HepG2 (cell line): ENCODE measurements at regions not wholly inside any gene's neighbourhood (a gene's known extent, or its start where the extent isn't known, plus 50 kb on each side); places are given as distances from the start of the nearest gene placed in this dataset.

Source experiments
- ATAC-seq: fragments of 200-7000 bp; cut with Tn5 transposase; 3 replicates; pipeline ENCODE4 v1.9.1; 2020; ENCODE audit warnings: mild to moderate bottlenecking, moderate library complexity
- BruUV-seq: library from RNA; stranded (reverse); fragments of 400-500 nt; replicated peaks from 2 replicates; lab custom pipeline; 2021; lab: Mats Ljungman, UMichigan
- CTCF ChIA-PET: fragments of 300-600 bp; formaldehyde crosslinking; extraction: SDS; loops from one replicate; lab custom pipeline; 2021; ENCODE audit warnings: low total read pairs, inconsistent platforms, low intra/inter-chr PET ratio; lab: Yijun Ruan, JAX
- POLR2A ChIA-PET: fragments of 350-600 bp; sonication (Branson Sonifier 250); formaldehyde crosslinking; loops from one replicate; lab custom pipeline; 2020; ENCODE audit warnings: antibody characterized with exemption, inconsistent platforms; lab: Yijun Ruan, JAX
- DNase-seq: peaks from one replicate; pipeline ENCODE4 v3.0.0-alpha.2; 2015; ENCODE audit warnings: low spot score
- FAIRE-seq: peaks from 3 replicates; lab custom pipeline; 2011; peaks lifted over from hg19 to GRCh38; lab: Jason Lieb, UNC
- H2AFZ ChIP-seq: one replicate; pipeline ENCODE4 v1.6.1; 2011; ENCODE audit warnings: low read length, inconsistent platforms
- H3K27ac ChIP-seq: fragments of 300-600 bp; 3 replicates; pipeline ENCODE4 v1.8.0; 2011; ENCODE audit warnings: mixed run types, mild to moderate bottlenecking, mixed read lengths, low read length, inconsistent platforms; ENCODE audit not compliant: insufficient read depth; ENCODE audit errors: extremely low read length
- H3K27me3 ChIP-seq, 2 experiments: fragments of 200-600 bp in 1 of 2; 2 replicates in 1 of 2; 3 replicates in 1 of 2; pipeline versions ENCODE4 v1.6.0 to v1.8.0; 2011; ENCODE audit warnings: low read length in 2 of 2, mild to moderate bottlenecking in 2 of 2, moderate library complexity in 2 of 2, inconsistent platforms in 1 of 2; ENCODE audit not compliant: insufficient read depth in 2 of 2, control insufficient read depth in 1 of 2
- H3K36me3 ChIP-seq, 2 experiments: fragments of 200-600 bp in 1 of 2; replicated peaks in 1 of 2; 2 replicates in 1 of 2; 3 replicates in 1 of 2; pipeline versions ENCODE4 v1.5.1 to v1.8.0; 2011; ENCODE audit warnings: low read length in 2 of 2, inconsistent platforms in 1 of 2; ENCODE audit not compliant: insufficient read depth in 2 of 2, control insufficient read depth in 1 of 2
- H3K4me1 ChIP-seq: 2 replicates; pipeline ENCODE4 v1.5.1; 2012; ENCODE audit warnings: low read length, inconsistent platforms; ENCODE audit not compliant: insufficient read depth
- H3K4me2 ChIP-seq: 2 replicates; pipeline ENCODE4 v1.6.0; 2011; ENCODE audit warnings: low read depth, low read length, inconsistent platforms
- H3K4me3 ChIP-seq, 3 experiments: fragments of 200-600 bp in 1 of 3; sonication (generic), shearing (Covaris generic) in 1 of 3; replicated peaks in 1 of 3; 2 replicates each; pipeline ENCODE4 v1.5.1; 2011 to 2016; ENCODE audit warnings: low read length in 3 of 3, inconsistent platforms in 2 of 3, low read depth in 2 of 3, mild to moderate bottlenecking in 2 of 3, control low read depth in 1 of 3, mixed read lengths in 1 of 3; ENCODE audit not compliant: insufficient read depth in 1 of 3
- H3K79me2 ChIP-seq: one replicate; pipeline ENCODE4 v1.6.1; 2011; ENCODE audit warnings: low read length, inconsistent platforms; ENCODE audit not compliant: insufficient read depth
- H3K9ac ChIP-seq: 2 replicates; pipeline ENCODE4 v1.6.0; 2011; ENCODE audit warnings: mild to moderate bottlenecking, low read depth, low read length, inconsistent platforms; ENCODE audit not compliant: insufficient read depth
- H3K9me3 ChIP-seq: 2 replicates; pipeline ENCODE4 v1.5.1; 2012; ENCODE audit warnings: mild to moderate bottlenecking, low read length
- H4K20me1 ChIP-seq: 2 replicates; pipeline ENCODE4 v1.6.0; 2011; ENCODE audit warnings: inconsistent platforms, mild to moderate bottlenecking, low read length, moderate library complexity; ENCODE audit not compliant: insufficient read depth
- ASH2L ChIP-seq: fragments of 300-600, 200-600 bp; sonication (generic); IDR thresholded peaks from 2 replicates; pipeline ENCODE4 v1.7.0; 2017; ENCODE audit warnings: low read depth, mild to moderate bottlenecking, moderate library complexity, mixed read lengths, low read length; ENCODE audit not compliant: insufficient read length
- GLI4 ChIP-seq: sonication (generic); formaldehyde crosslinking; IDR thresholded peaks from 2 replicates; pipeline ENCODE4 v1.5.1; 2020; ENCODE audit warnings: missing genetic modification reagents, mild to moderate bottlenecking, moderate library complexity, borderline replicate concordance
- HDAC2 ChIP-seq: sonication (generic); formaldehyde crosslinking; IDR thresholded peaks from 2 replicates; pipeline ENCODE4 v1.4.0; 2020; ENCODE audit warnings: missing genetic modification reagents
- MAFK ChIP-seq, 2 experiments: IDR thresholded peaks in 1 of 2; conservative IDR thresholded peaks in 1 of 2; 2 replicates each; pipeline ENCODE4 v1.6.1; 2011; ENCODE audit warnings: improper control_type of control experiment in 2 of 2, low read length in 2 of 2
- MNT ChIP-seq: fragments of 450-650 bp; IDR thresholded peaks from 2 replicates; pipeline ENCODE4 v1.6.1; 2016
- NR2F2 ChIP-seq: IDR thresholded peaks from 2 replicates; pipeline ENCODE4 v1.6.1; 2012; ENCODE audit warnings: low read depth, inconsistent platforms, borderline replicate concordance
- SALL2 ChIP-seq: sonication (generic); formaldehyde crosslinking; IDR thresholded peaks from 2 replicates; pipeline ENCODE4 v1.8.1; 2023; ENCODE audit warnings: mild to moderate bottlenecking, missing genetic modification reagents, inconsistent platforms
- SPEN ChIP-seq: sonication (generic); formaldehyde crosslinking; IDR thresholded peaks from 2 replicates; pipeline ENCODE4 v1.5.1; 2020; ENCODE audit warnings: low read depth, mild to moderate bottlenecking, missing genetic modification reagents
- SUZ12 ChIP-seq: fragments of 150-350 bp; IDR thresholded peaks from 2 replicates; pipeline ENCODE4 v1.6.1; 2014; ENCODE audit warnings: low read depth, low read length
- ZMYM4 ChIP-seq: sonication (generic); formaldehyde crosslinking; IDR thresholded peaks from 2 replicates; pipeline ENCODE4 v1.8.1; 2023; ENCODE audit warnings: mild to moderate bottlenecking, missing genetic modification reagents
- ZNF329 ChIP-seq: sonication (generic); formaldehyde crosslinking; IDR thresholded peaks from 2 replicates; pipeline ENCODE4 v1.9.0; 2021; ENCODE audit warnings: low read depth, mild to moderate bottlenecking, missing genetic modification reagents
- ZNF564 ChIP-seq: sonication (generic); formaldehyde crosslinking; IDR thresholded peaks from 2 replicates; pipeline ENCODE4 v1.8.1; 2023; ENCODE audit warnings: mild to moderate bottlenecking, missing genetic modification reagents
- ZNF782 ChIP-seq: sonication (generic); formaldehyde crosslinking; IDR thresholded peaks from 2 replicates; pipeline ENCODE4 v1.4.0; 2020; ENCODE audit warnings: missing genetic modification reagents, mild to moderate bottlenecking, borderline replicate concordance
- WGBS: methylation state at CpG from one replicate; pipeline ENCODE4 v1.1.6; 2017; ENCODE audit warnings: low lambda C conversion rate; 5-methylcytosine and 5-hydroxymethylcytosine counted together
- in situ Hi-C: cut with HindIII; loops from 2 replicates; pipeline ENCODE4 v1.10.0; 2017; ENCODE audit warnings: low pct_unique_long_range_greater_than_20kb; ENCODE audit not compliant: extremely low pct_ligation_motif_present
- intact Hi-C: fragments of 100-400 bp; cut with micrococcal nuclease; formaldehyde crosslinking; loops from one replicate; pipeline ENCODE4 v1.10.0; 2022; ENCODE audit not compliant: unreplicated experiment
- TF ChIP-seq, protein P1 (sequence below): sonication (generic); formaldehyde crosslinking; conservative IDR thresholded peaks from 2 replicates; pipeline ENCODE4 v1.8.1; 2023; ENCODE audit warnings: missing genetic modification reagents
- TF ChIP-seq, protein P2 (sequence below): sonication (generic); formaldehyde crosslinking; IDR thresholded peaks from 2 replicates; pipeline ENCODE4 v1.8.0; 2022; ENCODE audit warnings: mild to moderate bottlenecking, missing genetic modification reagents, moderate library complexity

- no TSS peak for BruUV-seq
- POLR2A ChIA-PET, result no interaction called here
- in situ Hi-C loops, result no loop called here
- ATAC-seq (no peak), DNase-seq (no peak), FAIRE-seq (no peak)
- no peaks in the 10 kb centered on the region; a peak in 1 of 5 replicates for H3K27me3 ChIP-seq
- H3K9me3 ChIP-seq, result peaks cover 2% of the 10 kb centered on the region; the same call in 1 of the 2 replicates
- no peak overlapping the region for H2AFZ ChIP-seq
- no peak overlapping the region for H3K4me2 ChIP-seq
- CTCF ChIA-PET, result no interaction called here
- H3K79me2 ChIP-seq, result no peaks in the 10 kb centered on the region
- no peaks in the 10 kb centered on the region for H3K36me3 ChIP-seq
- H3K9ac ChIP-seq, result no peak overlapping the region
- H4K20me1 ChIP-seq, result no peaks in the 10 kb centered on the region
- WGBS, result 71% methylated on average over 14 of the region's 14 CpGs
- H3K27ac ChIP-seq, result no peak overlapping the region
- no peak overlapping the region for H3K4me3 ChIP-seq
- no peaks in the 10 kb centered on the region for H3K4me1 ChIP-seq
- no peak for TF ChIP-seq SPEN
- TF ChIP-seq SUZ12, result no peak
- intact Hi-C loops, result loop anchor here (10.0 kb wide), 1 partner anchor 365 kb away; no protein-coding TSS in a partner anchor
These were observed 75.5 kb upstream of the CDK20 start for GRCh38 chr9:88049677-88050307.

- ATAC-seq, result no peak
- in situ Hi-C loops, result no loop called here
- H2AFZ ChIP-seq, result no peak overlapping the region
- no peak overlapping the region for H3K9ac ChIP-seq
- H3K9me3 ChIP-seq, result peaks cover 14% of the 10 kb centered on the region
- no peak overlapping the region for H3K4me2 ChIP-seq
- H3K4me3 ChIP-seq, result no peak overlapping the region
- POLR2A ChIA-PET, result no interaction called here
- FAIRE-seq, result no peak
- no peaks in the 10 kb centered on the region for H3K79me2 ChIP-seq
- H3K4me1 ChIP-seq, result no peaks in the 10 kb centered on the region
- no peak overlapping the region for H3K27ac ChIP-seq
- no peak for DNase-seq
- whole genome bisulfite sequencing, result 1% methylated on average over 3 of the region's 3 CpGs
- no peaks in the 10 kb centered on the region for H3K27me3 ChIP-seq
- no peaks in the 10 kb centered on the region for H3K36me3 ChIP-seq
- no peaks in the 10 kb centered on the region for H4K20me1 ChIP-seq
- no TSS peak for BruUV-seq
- intact Hi-C loops, result loop anchor here (10.0 kb wide), 1 partner anchor 362 kb away; no protein-coding TSS in a partner anchor
- CTCF ChIA-PET, result no interaction called here
- TF ChIP-seq MNT (no peak), ZNF782 (no peak), ZNF564 (no peak), NR2F2 (no peak), GLI4 (CRISPR knock-in tag) (no peak), ASH2L (no peak), HDAC2 (CRISPR knock-in tag) (no peak), ZMYM4 (CRISPR knock-in tag) (no peak), SALL2 (CRISPR knock-in tag) (no peak), ZNF329 (CRISPR knock-in tag) (no peak), MAFK (conservative IDR thresholded peaks at IDR 0.05 in 1 of 2, IDR thresholded peaks at IDR 0.05 in 1 of 2; ENCODE audit: low read length in 2 of 2) (no peak)
- TF ChIP-seq, protein P1, sequence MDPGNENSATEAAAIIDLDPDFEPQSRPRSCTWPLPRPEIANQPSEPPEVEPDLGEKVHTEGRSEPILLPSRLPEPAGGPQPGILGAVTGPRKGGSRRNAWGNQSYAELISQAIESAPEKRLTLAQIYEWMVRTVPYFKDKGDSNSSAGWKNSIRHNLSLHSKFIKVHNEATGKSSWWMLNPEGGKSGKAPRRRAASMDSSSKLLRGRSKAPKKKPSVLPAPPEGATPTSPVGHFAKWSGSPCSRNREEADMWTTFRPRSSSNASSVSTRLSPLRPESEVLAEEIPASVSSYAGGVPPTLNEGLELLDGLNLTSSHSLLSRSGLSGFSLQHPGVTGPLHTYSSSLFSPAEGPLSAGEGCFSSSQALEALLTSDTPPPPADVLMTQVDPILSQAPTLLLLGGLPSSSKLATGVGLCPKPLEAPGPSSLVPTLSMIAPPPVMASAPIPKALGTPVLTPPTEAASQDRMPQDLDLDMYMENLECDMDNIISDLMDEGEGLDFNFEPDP (CRISPR knock-in tag), result no peak
- TF ChIP-seq, protein P2, sequence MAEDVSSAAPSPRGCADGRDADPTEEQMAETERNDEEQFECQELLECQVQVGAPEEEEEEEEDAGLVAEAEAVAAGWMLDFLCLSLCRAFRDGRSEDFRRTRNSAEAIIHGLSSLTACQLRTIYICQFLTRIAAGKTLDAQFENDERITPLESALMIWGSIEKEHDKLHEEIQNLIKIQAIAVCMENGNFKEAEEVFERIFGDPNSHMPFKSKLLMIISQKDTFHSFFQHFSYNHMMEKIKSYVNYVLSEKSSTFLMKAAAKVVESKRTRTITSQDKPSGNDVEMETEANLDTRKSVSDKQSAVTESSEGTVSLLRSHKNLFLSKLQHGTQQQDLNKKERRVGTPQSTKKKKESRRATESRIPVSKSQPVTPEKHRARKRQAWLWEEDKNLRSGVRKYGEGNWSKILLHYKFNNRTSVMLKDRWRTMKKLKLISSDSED (CRISPR knock-in tag), result no peak
These were observed 72.2 kb upstream of the CDK20 start for GRCh38 chr9:88046542-88046941.
